Activated T-cell treated with anti-CD3 and anti-CD28 coated beads, Interleukin-2, amount 50 U/mL, for 4 hours (primary cell): ENCODE measurements at regions not wholly inside any gene's neighbourhood (a gene's known extent, or its start where the extent isn't known, plus 50 kb on each side); places are given as distances from the start of the nearest gene placed in this dataset.
"Not testable (repeated sequence)": the region's sequence is repeated elsewhere in the genome, so short reads cannot be mapped to it uniquely, and the experiment has no call there.

Source experiments
- ATAC-seq, 2 donors: fragments of 200-7000 bp; cut with Tn5 transposase; one replicate each; pipeline ENCODE4 v1.10.0; 2021
- DNase-seq: peaks from one replicate; pipeline ENCODE4 v3.0.0-alpha.2; 2020
- H3K27me3 Mint-ChIP-seq: one replicate; pipeline ENCODE4 v1.8.0; 2021; ENCODE audit warnings: low read depth, mixed read lengths
- H3K36me3 Mint-ChIP-seq: one replicate; pipeline ENCODE4 v1.8.0; 2022; ENCODE audit warnings: mixed read lengths; ENCODE audit not compliant: insufficient read depth
- H3K4me1 Mint-ChIP-seq: one replicate; pipeline ENCODE4 v1.8.0; 2021; ENCODE audit warnings: low read depth, mixed read lengths
- H3K4me3 Mint-ChIP-seq: one replicate; pipeline ENCODE4 v1.8.0; 2021; ENCODE audit warnings: mild to moderate bottlenecking, moderate library complexity, mixed read lengths
- H3K9me3 Mint-ChIP-seq: one replicate; pipeline ENCODE4 v1.8.0; 2021; ENCODE audit warnings: mixed read lengths

DNA sequence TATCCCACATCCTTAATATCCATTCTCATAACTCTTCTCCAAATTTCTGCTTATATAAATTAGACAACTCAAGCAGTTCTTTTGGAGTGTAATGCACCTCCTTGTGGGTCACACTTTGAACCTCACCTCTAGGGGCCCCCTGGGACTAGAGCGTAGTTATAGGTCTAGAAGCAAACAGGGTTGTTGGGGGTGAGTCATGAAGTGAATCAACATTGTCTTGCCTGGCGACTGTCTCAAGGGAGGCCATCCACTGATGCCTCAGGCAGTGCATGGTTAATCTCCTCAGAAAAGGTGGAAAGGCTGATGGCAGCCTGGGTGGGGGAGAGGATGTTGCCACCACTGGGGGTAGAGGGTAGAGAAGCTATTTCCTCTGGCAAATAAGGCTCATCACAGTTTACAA, 129.1 kb downstream of the TNFRSF21 start:
- Mint-ChIP-seq H3K4me1 (no peaks in the 10 kb centered on the region), H3K27me3 (peaks cover 5% of the 10 kb centered on the region), H3K9me3 (no peaks in the 10 kb centered on the region), H3K36me3 (no peaks in the 10 kb centered on the region), H3K4me3 (no peak overlapping the region)
- ATAC-seq (peak in 1 of 2 donors; percentile 23), DNase-seq (no peak)

DNA sequence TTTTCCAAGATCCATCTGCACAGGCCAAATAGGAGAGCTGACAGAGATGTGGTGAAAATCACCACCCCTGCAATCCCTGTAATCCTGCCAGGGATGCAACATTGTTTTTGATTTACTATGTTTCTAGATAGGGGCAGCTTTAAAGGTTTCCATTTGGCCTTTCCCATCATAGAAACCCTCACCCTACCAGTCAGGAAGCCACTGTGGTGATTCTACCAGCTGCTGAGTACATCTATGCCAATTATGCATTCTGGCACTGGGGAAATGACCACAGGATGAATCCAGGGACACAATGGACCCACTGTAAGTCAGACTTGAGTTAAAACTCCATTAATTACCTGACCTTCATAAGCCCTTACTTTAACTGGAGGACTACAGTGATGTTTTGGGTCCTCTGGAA, 130.4 kb downstream of the TNFRSF21 start:
- Mint-ChIP-seq H3K27me3 (peaks cover 1% of the 10 kb centered on the region), H3K4me1 (no peaks in the 10 kb centered on the region), H3K9me3 (no peaks in the 10 kb centered on the region), H3K36me3 (no peaks in the 10 kb centered on the region), H3K4me3 (no peak overlapping the region)
- no peak for ATAC-seq
- DNase-seq = no peak

DNA sequence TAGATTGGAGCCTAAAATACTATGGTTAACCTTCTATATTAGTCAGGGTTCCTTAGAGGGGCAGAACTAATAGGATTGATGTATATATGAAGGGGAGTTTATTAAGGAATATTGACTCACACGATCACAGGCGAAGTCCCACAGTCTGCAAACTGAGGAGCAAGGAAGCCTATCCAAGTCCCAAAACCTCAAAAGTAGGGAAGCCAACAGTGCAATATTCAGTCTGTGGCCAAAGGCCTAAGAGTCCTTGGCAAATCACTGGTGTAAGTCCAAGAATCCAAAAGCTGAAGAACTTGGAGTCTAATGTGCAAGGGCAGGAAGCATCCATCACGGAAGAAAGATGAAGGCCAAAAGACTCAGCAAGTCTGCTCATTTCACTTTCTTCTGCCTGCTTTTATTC, 133.5 kb upstream of the ADGRF1 start:
- Mint-ChIP-seq H3K36me3 (no peaks in the 10 kb centered on the region), H3K4me1 (no peaks in the 10 kb centered on the region), H3K4me3 (no peak overlapping the region), H3K27me3 (no peaks in the 10 kb centered on the region), H3K9me3 (no peaks in the 10 kb centered on the region)
- ATAC-seq (no peak), DNase-seq (no peak)

DNA sequence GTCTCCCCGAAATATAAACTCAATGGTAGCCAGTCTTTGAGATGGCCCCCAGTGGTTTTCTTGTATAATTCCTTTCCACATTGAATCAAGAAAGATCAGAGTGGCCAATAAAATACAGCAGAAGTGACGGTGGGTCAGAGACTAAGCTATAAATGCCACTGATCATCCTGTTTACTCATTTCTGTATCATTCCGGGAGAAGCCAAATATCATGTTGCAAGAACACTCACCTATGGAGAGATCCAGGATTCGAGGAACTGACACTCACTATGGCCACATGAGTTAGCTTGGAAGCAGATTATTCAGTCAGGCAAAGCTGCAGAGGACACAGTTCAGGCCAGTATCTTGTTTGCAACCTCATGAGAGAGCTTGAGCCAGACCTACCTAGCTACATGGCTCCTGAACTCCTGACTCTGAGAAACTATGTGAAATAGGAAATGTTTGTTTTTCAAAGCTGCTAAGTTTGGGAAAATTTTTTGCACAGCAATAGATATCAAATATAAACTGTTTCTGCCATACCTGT, 132.4 kb upstream of the ADGRF1 start:
- peaks cover 3% of the 10 kb centered on the region for H3K27me3 Mint-ChIP-seq
- no peaks in the 10 kb centered on the region for H3K9me3 Mint-ChIP-seq
- ATAC-seq (no peak), DNase-seq (no peak)
- no peak overlapping the region for H3K4me3 Mint-ChIP-seq
- H3K36me3 Mint-ChIP-seq = no peaks in the 10 kb centered on the region
- no peaks in the 10 kb centered on the region for H3K4me1 Mint-ChIP-seq

DNA sequence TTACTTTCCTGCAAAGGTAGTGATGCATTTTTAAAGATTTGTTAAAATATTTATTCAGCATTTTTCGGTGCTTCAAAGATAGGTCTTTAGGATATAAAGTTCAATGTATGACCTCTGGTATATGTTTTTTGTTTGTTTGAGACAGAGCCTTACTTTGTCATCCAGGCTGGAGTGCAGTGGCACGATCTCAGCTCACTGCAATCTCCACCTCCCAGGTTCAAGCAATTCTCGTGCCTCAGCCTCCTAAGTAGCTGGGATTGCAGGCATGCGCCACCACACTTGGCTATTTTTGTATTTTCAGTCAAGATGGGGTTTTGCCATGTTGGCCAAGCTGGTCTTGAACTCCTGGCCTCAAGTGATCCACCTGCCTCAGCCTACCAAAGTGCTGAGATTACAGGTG, 131.9 kb upstream of the ADGRF1 start:
- DNase-seq, H3K36me3 Mint-ChIP-seq, H3K4me3 Mint-ChIP-seq, H3K9me3 Mint-ChIP-seq, H3K27me3 Mint-ChIP-seq, H3K4me1 Mint-ChIP-seq, ATAC-seq: not testable (repeated sequence)

DNA sequence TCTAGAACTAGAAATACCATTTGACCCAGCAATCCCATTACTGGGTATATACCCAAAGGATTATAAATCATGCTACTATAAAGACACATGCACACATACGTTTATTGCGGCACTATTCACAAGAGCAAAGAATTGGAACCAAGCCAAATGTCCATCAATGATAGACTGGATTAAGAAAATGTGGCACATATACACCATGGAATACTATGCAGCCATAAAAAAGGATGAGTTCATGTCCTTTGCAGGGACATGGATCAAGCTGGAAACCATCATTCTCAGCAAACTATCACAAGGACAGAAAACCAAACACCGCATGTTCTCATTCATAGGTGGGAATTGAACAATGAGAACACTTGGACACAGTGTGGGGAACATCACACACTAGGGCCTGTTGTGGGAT, 131.0 kb upstream of the ADGRF1 start:
- not testable (repeated sequence) for H3K36me3 Mint-ChIP-seq, H3K4me1 Mint-ChIP-seq, H3K9me3 Mint-ChIP-seq, H3K27me3 Mint-ChIP-seq, ATAC-seq, H3K4me3 Mint-ChIP-seq, DNase-seq

DNA sequence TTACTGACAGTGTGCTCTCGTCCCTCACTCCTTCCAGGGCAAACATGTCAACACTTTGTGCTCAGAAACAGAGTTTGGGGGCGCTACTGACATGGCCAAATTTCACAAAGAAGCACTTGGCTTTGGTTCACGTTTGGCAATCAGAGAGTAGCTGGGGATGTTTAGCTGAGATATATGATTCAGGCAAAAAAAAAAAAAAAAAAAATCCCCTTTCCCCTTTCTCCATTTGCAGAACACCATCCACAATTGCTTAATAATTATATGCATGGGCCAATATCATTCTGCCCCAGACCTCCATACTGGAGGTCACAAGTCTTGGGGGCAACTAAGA, 128.4 kb upstream of the ADGRF1 start:
- Mint-ChIP-seq H3K36me3 (no peaks in the 10 kb centered on the region), H3K4me1 (no peaks in the 10 kb centered on the region), H3K9me3 (no peaks in the 10 kb centered on the region), H3K4me3 (no peak overlapping the region), H3K27me3 (peaks cover 10% of the 10 kb centered on the region)
- no peak for DNase-seq
- ATAC-seq = no peak

DNA sequence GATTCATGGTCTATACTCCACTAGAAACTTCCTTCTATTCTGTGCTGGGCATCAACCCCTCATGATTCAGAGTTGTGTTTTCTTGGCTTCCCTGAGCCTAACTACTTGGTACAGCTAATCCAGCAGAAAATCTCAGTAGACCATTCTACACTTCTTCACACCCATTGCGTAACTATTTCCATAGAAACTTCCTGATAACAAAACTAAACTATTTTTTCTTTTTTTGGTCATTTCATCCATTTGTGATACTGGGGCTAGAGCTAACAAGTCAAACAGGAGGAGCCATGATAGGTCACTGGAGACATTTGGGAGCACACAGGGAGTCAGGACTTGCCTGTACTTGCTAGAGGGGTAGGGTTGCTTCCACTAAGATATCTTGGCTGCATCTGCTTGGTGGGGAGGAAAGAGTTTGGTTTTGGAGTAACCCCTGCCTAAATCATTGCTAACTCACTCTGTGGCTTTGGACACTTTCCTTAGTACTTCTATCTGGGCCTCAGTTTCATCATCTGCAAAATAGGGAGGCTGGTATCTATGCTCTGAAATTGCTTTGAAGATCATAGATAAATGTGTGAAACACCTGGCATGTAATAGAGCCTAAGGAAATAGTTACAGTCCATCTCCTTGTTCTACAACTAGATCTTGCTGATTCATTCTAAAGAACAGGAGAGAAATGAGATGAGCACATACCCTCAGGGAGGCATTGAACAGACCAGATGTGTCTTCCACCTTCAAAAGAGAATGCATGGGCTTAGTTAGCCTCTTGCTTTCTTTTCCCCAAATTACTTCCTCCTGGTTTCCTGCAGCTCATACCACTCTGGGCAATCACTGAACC, 127.9 kb upstream of the ADGRF1 start:
- H3K4me1 Mint-ChIP-seq = no peaks in the 10 kb centered on the region
- no peaks in the 10 kb centered on the region for H3K36me3 Mint-ChIP-seq
- DNase-seq = no peak
- H3K9me3 Mint-ChIP-seq = no peaks in the 10 kb centered on the region
- H3K4me3 Mint-ChIP-seq = no peak overlapping the region
- no peak for ATAC-seq
- H3K27me3 Mint-ChIP-seq = peaks cover 10% of the 10 kb centered on the region

DNA sequence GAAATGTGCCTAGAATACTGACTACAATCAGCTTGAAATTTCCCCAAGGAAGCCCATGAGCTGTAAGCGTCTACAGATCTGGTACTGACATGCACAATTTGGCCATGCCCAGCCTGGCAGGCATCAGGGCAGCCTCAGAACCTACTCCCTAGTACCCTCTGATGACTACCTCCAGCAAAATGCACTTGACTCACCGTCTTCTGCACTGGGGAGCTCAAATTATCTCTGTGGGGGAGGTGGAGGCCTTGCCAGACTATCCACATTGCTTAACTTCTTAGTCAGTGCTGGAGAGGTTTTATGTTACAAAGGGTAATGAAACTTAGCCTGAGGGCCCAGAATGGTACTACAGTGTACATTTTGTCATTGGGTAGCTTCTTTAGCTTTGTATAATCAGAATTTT, 126.0 kb upstream of the ADGRF1 start:
- H3K27me3 Mint-ChIP-seq = peaks cover 10% of the 10 kb centered on the region
- no peaks in the 10 kb centered on the region for H3K4me1 Mint-ChIP-seq
- DNase-seq (no peak), ATAC-seq (no peak)
- H3K4me3 Mint-ChIP-seq = no peak overlapping the region
- no peaks in the 10 kb centered on the region for H3K36me3 Mint-ChIP-seq
- H3K9me3 Mint-ChIP-seq = peaks cover 3% of the 10 kb centered on the region

DNA sequence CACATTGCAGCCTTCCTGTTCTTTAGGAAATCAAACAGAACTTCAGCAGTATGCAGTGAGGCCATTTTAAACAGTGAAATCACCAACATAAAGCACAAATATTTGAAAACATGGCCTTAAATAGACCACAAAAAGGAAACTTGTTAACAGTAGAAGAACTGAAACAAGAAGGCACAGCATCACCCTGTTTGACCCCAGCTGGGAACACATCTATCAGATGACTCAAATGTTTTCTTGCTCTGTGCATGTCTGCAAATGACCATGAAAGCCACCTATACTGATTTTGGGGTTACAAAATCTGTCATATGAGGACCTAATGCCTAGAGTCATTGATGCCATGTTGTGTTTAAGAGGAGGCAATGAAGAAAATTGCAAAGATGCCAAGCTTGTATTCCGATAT, 123.8 kb upstream of the ADGRF1 start:
- H3K36me3 Mint-ChIP-seq = no peaks in the 10 kb centered on the region
- ATAC-seq (no peak), DNase-seq (no peak)
- H3K4me3 Mint-ChIP-seq = no peak overlapping the region
- H3K27me3 Mint-ChIP-seq = peaks cover 10% of the 10 kb centered on the region
- H3K4me1 Mint-ChIP-seq = no peaks in the 10 kb centered on the region
- H3K9me3 Mint-ChIP-seq = peaks cover 3% of the 10 kb centered on the region

DNA sequence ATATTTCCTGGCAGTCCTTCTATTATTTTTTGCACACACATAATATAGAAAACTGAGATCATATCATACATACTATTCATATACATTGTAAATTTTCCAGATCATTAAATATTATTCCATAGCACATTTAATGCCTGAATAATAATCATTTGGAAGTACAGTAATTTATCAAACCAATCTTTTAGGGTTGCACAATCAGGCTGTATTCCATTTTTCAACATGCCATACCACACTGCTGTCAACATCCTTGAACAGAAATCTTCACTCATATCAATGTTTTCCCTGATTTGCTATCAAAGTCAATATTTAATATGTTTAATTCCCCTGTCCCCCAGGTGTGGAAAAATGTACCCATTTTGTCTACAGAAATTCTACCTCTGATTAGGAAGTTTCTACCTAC, 122.7 kb upstream of the ADGRF1 start:
- Mint-ChIP-seq H3K4me1 (no peaks in the 10 kb centered on the region), H3K9me3 (peaks cover 3% of the 10 kb centered on the region), H3K4me3 (no peak overlapping the region), H3K27me3 (peaks cover 8% of the 10 kb centered on the region), H3K36me3 (no peaks in the 10 kb centered on the region)
- DNase-seq = no peak
- no peak for ATAC-seq

DNA sequence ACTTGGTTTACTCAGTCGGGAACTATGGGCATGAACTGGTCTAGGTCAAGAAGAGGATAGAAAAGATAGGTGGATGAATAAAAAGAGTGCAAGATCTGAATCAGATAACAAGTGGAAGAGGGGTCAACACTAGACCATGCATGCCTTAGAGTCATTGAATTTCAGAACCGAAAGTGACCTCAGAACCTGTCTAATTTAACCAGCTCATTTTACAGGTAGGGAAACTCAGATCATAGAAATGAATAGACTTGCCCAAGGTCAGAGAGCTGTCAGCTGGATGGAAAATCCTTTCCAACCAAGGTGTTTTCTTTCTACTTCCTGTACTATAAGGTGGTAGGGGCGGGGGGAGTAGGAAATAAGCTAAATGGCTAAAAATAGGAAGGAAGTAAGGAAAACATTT, 121.4 kb upstream of the ADGRF1 start:
- peaks cover 6% of the 10 kb centered on the region for H3K27me3 Mint-ChIP-seq
- DNase-seq (no peak), ATAC-seq (no peak)
- H3K4me1 Mint-ChIP-seq = no peaks in the 10 kb centered on the region
- peaks cover 3% of the 10 kb centered on the region for H3K9me3 Mint-ChIP-seq
- no peaks in the 10 kb centered on the region for H3K36me3 Mint-ChIP-seq
- no peak overlapping the region for H3K4me3 Mint-ChIP-seq

DNA sequence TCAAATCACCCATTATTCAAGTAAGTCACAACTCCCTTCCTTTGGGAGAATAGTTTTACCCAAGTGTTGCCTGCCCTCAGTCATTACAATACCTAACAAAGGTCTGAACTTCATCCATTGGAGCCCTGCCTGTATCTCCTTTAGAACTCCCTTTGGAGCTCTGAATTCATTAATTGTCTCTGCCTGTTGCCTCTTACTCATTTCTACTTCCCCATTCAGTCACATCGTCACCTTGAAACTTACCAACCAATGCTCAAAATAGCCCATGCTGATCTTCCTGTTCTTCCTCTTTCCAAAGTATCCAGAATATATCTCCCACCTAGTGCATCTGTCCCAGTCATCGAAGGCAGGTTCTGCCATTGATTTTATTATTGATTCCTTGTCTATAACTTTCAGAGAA, 120.7 kb upstream of the ADGRF1 start:
- no peak overlapping the region for H3K4me3 Mint-ChIP-seq
- DNase-seq = no peak
- no peak for ATAC-seq

DNA sequence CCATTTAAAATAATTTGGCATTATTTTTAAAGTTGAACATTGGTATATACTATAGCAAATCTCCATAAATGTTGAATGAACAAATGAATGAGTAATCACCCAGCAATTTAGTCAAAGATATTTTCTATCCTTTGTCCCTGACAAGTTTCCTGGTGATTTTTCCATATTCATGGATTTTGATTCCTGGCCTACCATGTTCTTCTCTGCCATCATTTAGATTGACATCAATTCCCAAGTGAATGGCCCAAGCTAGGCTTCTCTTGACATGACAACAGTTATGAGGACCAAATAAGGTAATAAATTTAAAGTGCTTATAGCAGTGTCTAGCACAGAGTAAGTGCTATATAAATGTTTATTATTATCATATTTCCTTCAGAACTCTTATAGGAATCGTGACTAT, 120.1 kb upstream of the ADGRF1 start:
- Mint-ChIP-seq H3K9me3 (peaks cover 3% of the 10 kb centered on the region), H3K27me3 (peaks cover 3% of the 10 kb centered on the region), H3K4me3 (no peak overlapping the region), H3K4me1 (no peaks in the 10 kb centered on the region), H3K36me3 (no peaks in the 10 kb centered on the region)
- ATAC-seq (no peak), DNase-seq (no peak)

More for the DNA sequence above, 120.7 kb upstream of the ADGRF1 start:
- H3K9me3 Mint-ChIP-seq = peaks cover 3% of the 10 kb centered on the region
- H3K27me3 Mint-ChIP-seq = peaks cover 3% of the 10 kb centered on the region
- no peaks in the 10 kb centered on the region for H3K4me1 Mint-ChIP-seq
- no peaks in the 10 kb centered on the region for H3K36me3 Mint-ChIP-seq

DNA sequence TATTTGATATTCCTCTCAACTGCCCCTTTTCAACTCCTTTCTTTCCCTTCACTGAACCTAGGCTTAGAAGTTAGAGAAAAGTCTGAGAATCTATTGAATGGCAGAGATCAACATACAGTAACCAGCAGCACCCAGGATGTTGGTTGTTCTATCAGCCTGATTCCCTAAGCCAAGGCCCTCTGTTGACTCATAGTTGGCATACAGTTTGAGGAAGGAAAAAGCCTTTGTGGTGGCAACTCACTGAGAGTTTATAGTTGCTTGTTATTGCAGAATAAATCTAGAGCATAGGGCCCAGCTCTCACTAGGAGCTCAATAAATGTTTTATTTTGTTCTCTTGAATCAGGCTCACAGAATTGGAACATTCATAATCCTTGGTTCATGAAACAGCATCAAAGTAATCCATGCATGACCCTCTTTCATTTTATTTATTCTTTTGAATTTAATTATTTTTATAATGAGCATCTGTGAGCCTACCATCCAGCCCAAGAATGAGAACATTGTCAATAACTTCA, 119.1 kb upstream of the ADGRF1 start:
- Mint-ChIP-seq H3K36me3 (no peaks in the 10 kb centered on the region), H3K27me3 (peaks cover 1% of the 10 kb centered on the region), H3K4me3 (no peak overlapping the region), H3K4me1 (no peaks in the 10 kb centered on the region), H3K9me3 (peaks cover 3% of the 10 kb centered on the region)
- DNase-seq = no peak
- ATAC-seq = no peak
